ENCODE measurements at regions not wholly inside any gene's neighbourhood (a gene's known extent, or its start where the extent isn't known, plus 50 kb on each side); places are given as distances from the start of the nearest gene placed in this dataset.

DNA sequence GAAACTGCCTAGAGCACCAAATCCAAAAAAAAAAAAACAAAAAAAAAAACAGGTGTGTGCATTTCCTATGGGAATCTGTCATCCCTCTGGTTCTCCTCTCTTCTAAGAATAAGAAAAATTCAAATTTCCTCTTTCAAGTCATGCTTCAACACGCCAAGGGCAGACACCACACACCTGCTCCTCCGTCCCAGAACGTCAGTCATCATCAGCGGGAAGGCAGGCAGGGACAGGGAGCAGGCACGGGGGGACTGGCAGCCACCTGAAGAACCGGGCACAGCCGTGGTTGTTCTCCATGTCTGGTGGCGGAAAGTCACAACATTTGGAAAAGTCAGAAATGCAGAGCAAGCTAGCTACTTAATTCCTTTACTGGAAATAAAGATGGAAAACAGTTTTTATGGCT, 214.8 kb downstream of the IKZF2 start:
- Histone ChIP-seq H4K20me1 (ENCODE audit: insufficient read depth, low read length) (no peaks in the 10 kb centered on the region), H3K4me3 (ENCODE audit: insufficient read depth, low read depth, low read length) (no peak overlapping the region), H2AFZ (ENCODE audit: low read depth, low read length) (no peak overlapping the region), H3K9me3 (ENCODE audit: insufficient read depth, low read depth, low read length) (no peaks in the 10 kb centered on the region), H3K9ac (ENCODE audit: low read length) (no peak overlapping the region), H3K79me2 (ENCODE audit: insufficient read depth, low read length) (no peaks in the 10 kb centered on the region), H3K4me1 (ENCODE audit: insufficient read depth, low read length) (no peaks in the 10 kb centered on the region), H3K36me3 (ENCODE audit: insufficient read depth, low read length) (no peaks in the 10 kb centered on the region), H3K27me3 (ENCODE audit: insufficient read depth, low read length) (no peaks in the 10 kb centered on the region), H3K27ac (ENCODE audit: low read depth, low read length) (no peak overlapping the region), H3K4me2 (ENCODE audit: low read length) (no peak overlapping the region)
- Mint-ChIP-seq H3K9me3 (ENCODE audit: unreplicated experiment) (no peaks in the 10 kb centered on the region), H3K27ac (ENCODE audit: unreplicated experiment) (no peak overlapping the region), H3K4me1 (ENCODE audit: low read depth, unreplicated experiment) (peaks cover 10% of the 10 kb centered on the region), H3K36me3 (ENCODE audit: low read depth, unreplicated experiment) (no peaks in the 10 kb centered on the region), H3K4me3 (ENCODE audit: unreplicated experiment) (no peak overlapping the region), H3K27me3 (ENCODE audit: low read depth, unreplicated experiment) (no peaks in the 10 kb centered on the region)
- no peak for DNase-seq (ENCODE audit: low read depth)
- TF ChIP-seq, protein P1, sequence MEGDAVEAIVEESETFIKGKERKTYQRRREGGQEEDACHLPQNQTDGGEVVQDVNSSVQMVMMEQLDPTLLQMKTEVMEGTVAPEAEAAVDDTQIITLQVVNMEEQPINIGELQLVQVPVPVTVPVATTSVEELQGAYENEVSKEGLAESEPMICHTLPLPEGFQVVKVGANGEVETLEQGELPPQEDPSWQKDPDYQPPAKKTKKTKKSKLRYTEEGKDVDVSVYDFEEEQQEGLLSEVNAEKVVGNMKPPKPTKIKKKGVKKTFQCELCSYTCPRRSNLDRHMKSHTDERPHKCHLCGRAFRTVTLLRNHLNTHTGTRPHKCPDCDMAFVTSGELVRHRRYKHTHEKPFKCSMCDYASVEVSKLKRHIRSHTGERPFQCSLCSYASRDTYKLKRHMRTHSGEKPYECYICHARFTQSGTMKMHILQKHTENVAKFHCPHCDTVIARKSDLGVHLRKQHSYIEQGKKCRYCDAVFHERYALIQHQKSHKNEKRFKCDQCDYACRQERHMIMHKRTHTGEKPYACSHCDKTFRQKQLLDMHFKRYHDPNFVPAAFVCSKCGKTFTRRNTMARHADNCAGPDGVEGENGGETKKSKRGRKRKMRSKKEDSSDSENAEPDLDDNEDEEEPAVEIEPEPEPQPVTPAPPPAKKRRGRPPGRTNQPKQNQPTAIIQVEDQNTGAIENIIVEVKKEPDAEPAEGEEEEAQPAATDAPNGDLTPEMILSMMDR (IDR thresholded peaks at IDR 0.05; ENCODE audit: insufficient read depth, low read depth, low read length): no peak
- TF ChIP-seq EZH2 (IDR thresholded peaks at IDR 0.05; ENCODE audit: insufficient read depth, low read length): no peak
- FAIRE-seq: no peak

GRCh38 chr2:212935752-212936151, 215.7 kb downstream of the IKZF2 start:
- H3K27ac Mint-ChIP-seq (ENCODE audit: unreplicated experiment): no peak overlapping the region

GRCh38 chr2:212931271-212931670, 220.1 kb downstream of the IKZF2 start:
- no peaks in the 10 kb centered on the region for H4K20me1 ChIP-seq (ENCODE audit: insufficient read depth, low read length)
- no peaks in the 10 kb centered on the region for H3K4me1 ChIP-seq (ENCODE audit: insufficient read depth, low read length)
- H3K27ac ChIP-seq (ENCODE audit: low read depth, low read length): no peak overlapping the region
- H3K4me2 ChIP-seq (ENCODE audit: low read length): no peak overlapping the region
- H3K9me3 ChIP-seq (ENCODE audit: insufficient read depth, low read depth, low read length): no peaks in the 10 kb centered on the region
- no peak overlapping the region for H2AFZ ChIP-seq (ENCODE audit: low read depth, low read length)
- Mint-ChIP-seq H3K27ac (ENCODE audit: unreplicated experiment) (no peak overlapping the region), H3K36me3 (ENCODE audit: low read depth, unreplicated experiment) (no peaks in the 10 kb centered on the region), H3K4me3 (ENCODE audit: unreplicated experiment) (no peak overlapping the region), H3K4me1 (ENCODE audit: low read depth, unreplicated experiment) (peaks cover 2% of the 10 kb centered on the region), H3K9me3 (ENCODE audit: unreplicated experiment) (no peaks in the 10 kb centered on the region), H3K27me3 (ENCODE audit: low read depth, unreplicated experiment) (no peaks in the 10 kb centered on the region)
- FAIRE-seq (no peak), DNase-seq (ENCODE audit: low read depth) (no peak)
- no peaks in the 10 kb centered on the region for H3K27me3 ChIP-seq (ENCODE audit: insufficient read depth, low read length)
- H3K36me3 ChIP-seq (ENCODE audit: insufficient read depth, low read length): no peaks in the 10 kb centered on the region
- no peak overlapping the region for H3K4me3 ChIP-seq (ENCODE audit: insufficient read depth, low read depth, low read length)
- TF ChIP-seq, protein P1 (IDR thresholded peaks at IDR 0.05; ENCODE audit: insufficient read depth, low read depth, low read length): no peak
- no peak for TF ChIP-seq EZH2 (IDR thresholded peaks at IDR 0.05; ENCODE audit: insufficient read depth, low read length)
- no peaks in the 10 kb centered on the region for H3K79me2 ChIP-seq (ENCODE audit: insufficient read depth, low read length)
- H3K9ac ChIP-seq (ENCODE audit: low read length): no peak overlapping the region

More at GRCh38 chr2:212935752-212936151, 215.7 kb downstream of the IKZF2 start:
- Histone ChIP-seq H3K27ac (ENCODE audit: low read depth, low read length) (no peak overlapping the region), H3K4me1 (ENCODE audit: insufficient read depth, low read length) (no peaks in the 10 kb centered on the region), H3K27me3 (ENCODE audit: insufficient read depth, low read length) (no peaks in the 10 kb centered on the region), H3K9ac (ENCODE audit: low read length) (no peak overlapping the region), H3K36me3 (ENCODE audit: insufficient read depth, low read length) (no peaks in the 10 kb centered on the region), H3K4me2 (ENCODE audit: low read length) (no peak overlapping the region), H3K79me2 (ENCODE audit: insufficient read depth, low read length) (no peaks in the 10 kb centered on the region), H3K9me3 (ENCODE audit: insufficient read depth, low read depth, low read length) (no peaks in the 10 kb centered on the region), H4K20me1 (ENCODE audit: insufficient read depth, low read length) (no peaks in the 10 kb centered on the region), H3K4me3 (ENCODE audit: insufficient read depth, low read depth, low read length) (no peak overlapping the region), H2AFZ (ENCODE audit: low read depth, low read length) (no peak overlapping the region)
- TF ChIP-seq EZH2 (IDR thresholded peaks at IDR 0.05; ENCODE audit: insufficient read depth, low read length): no peak
- TF ChIP-seq, protein P1 (IDR thresholded peaks at IDR 0.05; ENCODE audit: insufficient read depth, low read depth, low read length): no peak
- DNase-seq (ENCODE audit: low read depth): no peak
- FAIRE-seq: no peak
- Mint-ChIP-seq H3K4me3 (ENCODE audit: unreplicated experiment) (no peak overlapping the region), H3K36me3 (ENCODE audit: low read depth, unreplicated experiment) (no peaks in the 10 kb centered on the region), H3K9me3 (ENCODE audit: unreplicated experiment) (no peaks in the 10 kb centered on the region), H3K4me1 (ENCODE audit: low read depth, unreplicated experiment) (peaks cover 6% of the 10 kb centered on the region), H3K27me3 (ENCODE audit: low read depth, unreplicated experiment) (no peaks in the 10 kb centered on the region)
